ENCODE measurements at regions not wholly inside any gene's neighbourhood (a gene's known extent, or its start where the extent isn't known, plus 50 kb on each side); places are given as distances from the start of the nearest gene placed in this dataset.

- TF ChIP-seq, protein P1, sequence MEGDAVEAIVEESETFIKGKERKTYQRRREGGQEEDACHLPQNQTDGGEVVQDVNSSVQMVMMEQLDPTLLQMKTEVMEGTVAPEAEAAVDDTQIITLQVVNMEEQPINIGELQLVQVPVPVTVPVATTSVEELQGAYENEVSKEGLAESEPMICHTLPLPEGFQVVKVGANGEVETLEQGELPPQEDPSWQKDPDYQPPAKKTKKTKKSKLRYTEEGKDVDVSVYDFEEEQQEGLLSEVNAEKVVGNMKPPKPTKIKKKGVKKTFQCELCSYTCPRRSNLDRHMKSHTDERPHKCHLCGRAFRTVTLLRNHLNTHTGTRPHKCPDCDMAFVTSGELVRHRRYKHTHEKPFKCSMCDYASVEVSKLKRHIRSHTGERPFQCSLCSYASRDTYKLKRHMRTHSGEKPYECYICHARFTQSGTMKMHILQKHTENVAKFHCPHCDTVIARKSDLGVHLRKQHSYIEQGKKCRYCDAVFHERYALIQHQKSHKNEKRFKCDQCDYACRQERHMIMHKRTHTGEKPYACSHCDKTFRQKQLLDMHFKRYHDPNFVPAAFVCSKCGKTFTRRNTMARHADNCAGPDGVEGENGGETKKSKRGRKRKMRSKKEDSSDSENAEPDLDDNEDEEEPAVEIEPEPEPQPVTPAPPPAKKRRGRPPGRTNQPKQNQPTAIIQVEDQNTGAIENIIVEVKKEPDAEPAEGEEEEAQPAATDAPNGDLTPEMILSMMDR (IDR thresholded peaks at IDR 0.05) = no peak
- no peak for TF ChIP-seq EZH2 (IDR thresholded peaks at IDR 0.05; ENCODE audit: borderline replicate concordance, insufficient read depth, low read depth, low read length, poor library complexity, severe bottlenecking)
These were observed 512.2 kb upstream of the GRIA1 start for GRCh38 chr5:152978141-152978835.
